Loucy (cell line): ENCODE measurements at regions not wholly inside any gene's neighbourhood (a gene's known extent, or its start where the extent isn't known, plus 50 kb on each side); places are given as distances from the start of the nearest gene placed in this dataset.

ENCODE experiments used
- H2AFZ ChIP-seq: fragments of 200-600 bp; sonication (generic); 2 replicates; pipeline ENCODE4 v1.6.0; 2016; ENCODE audit warnings: antibody characterized with exemption, mild to moderate bottlenecking, low read length, moderate library complexity
- H3F3A ChIP-seq: fragments of 200-600 bp; 2 replicates; pipeline ENCODE4 v1.6.0; 2016; ENCODE audit warnings: antibody characterized with exemption, low read depth, mild to moderate bottlenecking
- H3K27me3 ChIP-seq: fragments of 200-600 bp; sonication (generic); 2 replicates; pipeline ENCODE4 v1.6.1; 2014; ENCODE audit warnings: low read length, mild to moderate bottlenecking; ENCODE audit not compliant: insufficient read depth, poor library complexity, severe bottlenecking
- H3K36me3 ChIP-seq: fragments of 200-600 bp; sonication (generic); 2 replicates; pipeline ENCODE4 v1.6.1; 2016; ENCODE audit warnings: low read length; ENCODE audit not compliant: insufficient read depth
- H3K4me1 ChIP-seq: fragments of 200-600 bp; sonication (generic); 2 replicates; pipeline ENCODE4 v1.5.1; 2014; ENCODE audit warnings: low read length, mild to moderate bottlenecking; ENCODE audit not compliant: insufficient read depth, poor library complexity, severe bottlenecking
- H3K4me2 ChIP-seq: fragments of 200-600 bp; sonication (generic); 2 replicates; pipeline ENCODE4 v1.6.0; 2014; ENCODE audit warnings: antibody characterized with exemption, low read length, low read depth, mild to moderate bottlenecking; ENCODE audit not compliant: poor library complexity, severe bottlenecking
- H3K4me3 ChIP-seq: fragments of 200-600 bp; sonication (generic); 2 replicates; pipeline ENCODE4 v1.5.1; 2014; ENCODE audit warnings: low read length, mild to moderate bottlenecking, mixed read lengths; ENCODE audit not compliant: poor library complexity, severe bottlenecking
- H3K79me2 ChIP-seq: fragments of 200-600 bp; sonication (generic); 2 replicates; pipeline ENCODE4 v1.6.1; 2014; ENCODE audit warnings: low read length; ENCODE audit not compliant: insufficient read depth
- H3K9ac ChIP-seq: fragments of 200-600 bp; sonication (generic); 2 replicates; pipeline ENCODE4 v1.6.0; 2014; ENCODE audit warnings: mild to moderate bottlenecking, low read depth, low read length, moderate library complexity; ENCODE audit not compliant: poor library complexity, severe bottlenecking
- H3K9me2 ChIP-seq: fragments of 200-600 bp; sonication (generic); replicated peaks from 2 replicates; pipeline ENCODE4 v1.6.1; 2016; ENCODE audit warnings: low read depth, low read length, mixed read lengths
- H3K9me3 ChIP-seq: fragments of 200-600 bp; sonication (generic); 2 replicates; pipeline ENCODE4 v1.6.1; 2014; ENCODE audit warnings: mild to moderate bottlenecking, antibody characterized with exemption, low read length, low read depth; ENCODE audit not compliant: insufficient read depth
- H4K20me1 ChIP-seq: fragments of 200-600 bp; sonication (generic); 2 replicates; pipeline ENCODE4 v1.6.0; 2014; ENCODE audit warnings: antibody characterized with exemption, low read length, mild to moderate bottlenecking; ENCODE audit not compliant: insufficient read depth, poor library complexity, severe bottlenecking
- CTCF ChIP-seq: fragments of 200-600 bp; sonication (generic); conservative IDR thresholded peaks from 2 replicates; pipeline ENCODE4 v1.5.1; 2014; ENCODE audit warnings: mild to moderate bottlenecking, antibody characterized with exemption, low read length
- EZH2phosphoT487 ChIP-seq: fragments of 200-600 bp; IDR thresholded peaks from 2 replicates; pipeline ENCODE4 v1.6.1; 2018; ENCODE audit warnings: antibody characterized with exemption, mild to moderate bottlenecking, moderate library complexity, borderline replicate concordance

DNA sequence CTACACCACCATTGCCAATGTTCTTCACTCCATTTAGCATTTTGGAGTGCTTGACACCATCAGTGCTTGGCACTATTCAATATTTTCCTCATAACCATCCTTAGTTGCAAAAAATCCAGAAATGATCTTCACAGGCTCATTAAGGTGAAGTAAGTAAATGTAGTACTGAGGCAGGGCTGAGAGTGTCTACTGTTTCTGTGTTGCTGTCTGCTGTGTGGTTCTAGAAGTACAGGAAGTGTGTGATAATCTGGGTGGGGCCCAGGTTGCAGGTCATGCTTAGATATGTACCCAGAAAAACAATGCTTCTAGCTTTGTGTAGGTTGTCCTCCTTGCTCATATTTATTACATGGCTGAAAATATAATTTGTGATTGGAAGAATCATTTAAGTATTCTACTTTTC lies 411.8 kb upstream of the CCDC179 start:
- peak overlapping the region; percentile 33 for H3K4me2 ChIP-seq

GRCh38 chr11:23278121-23278520 lies 417.8 kb upstream of the CCDC179 start:
- Histone ChIP-seq H3K9me3 (no peaks in the 10 kb centered on the region), H3K79me2 (no peaks in the 10 kb centered on the region), H2AFZ (no peak overlapping the region), H3K4me2 (no peak overlapping the region), H3K36me3 (no peaks in the 10 kb centered on the region), H3K4me3 (no peak overlapping the region), H3F3A (no peaks in the 10 kb centered on the region), H3K9ac (no peak overlapping the region), H3K9me2 (no peaks in the 10 kb centered on the region), H4K20me1 (no peaks in the 10 kb centered on the region), H3K4me1 (no peaks in the 10 kb centered on the region), H3K27me3 (no peaks in the 10 kb centered on the region)
- TF ChIP-seq EZH2phosphoT487 (no peak), CTCF (no peak)

More for the DNA sequence above, 411.8 kb upstream of the CCDC179 start:
- Histone ChIP-seq H3K36me3 (no peaks in the 10 kb centered on the region), H3K9me3 (no peaks in the 10 kb centered on the region), H3F3A (no peaks in the 10 kb centered on the region), H2AFZ (peak overlapping the region; percentile 87), H3K27me3 (no peaks in the 10 kb centered on the region), H3K4me3 (peak overlapping the region; percentile 3), H3K9ac (peak overlapping the region; percentile 2), H4K20me1 (no peaks in the 10 kb centered on the region), H3K4me1 (peaks cover 10% of the 10 kb centered on the region), H3K9me2 (no peaks in the 10 kb centered on the region), H3K79me2 (no peaks in the 10 kb centered on the region)
- no peak for TF ChIP-seq EZH2phosphoT487
- no peak for TF ChIP-seq CTCF

DNA sequence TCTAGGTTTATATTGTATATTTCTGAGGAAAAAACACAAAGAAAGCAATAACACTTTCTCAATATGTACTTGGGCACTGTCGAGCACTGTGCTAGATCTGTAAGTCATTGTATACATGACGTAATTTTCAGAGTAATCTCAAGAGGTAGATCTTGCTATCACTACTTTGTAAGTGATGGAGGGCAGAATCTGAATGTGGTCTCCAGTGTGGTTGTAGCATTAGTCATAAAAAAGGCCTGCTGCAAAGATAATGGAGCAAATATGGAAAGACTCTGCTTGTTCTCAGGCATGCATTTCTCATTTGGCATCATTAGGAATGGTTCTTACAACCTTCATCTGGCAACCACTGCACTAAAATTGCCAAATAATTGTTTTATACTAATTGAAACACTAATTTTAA lies 419.8 kb upstream of the CCDC179 start:
- no peaks in the 10 kb centered on the region for H3K4me1 ChIP-seq
- H2AFZ ChIP-seq = no peak overlapping the region
- no peak overlapping the region for H3K9ac ChIP-seq
- H3K4me2 ChIP-seq = no peak overlapping the region
- H3F3A ChIP-seq = no peaks in the 10 kb centered on the region
- H3K36me3 ChIP-seq = no peaks in the 10 kb centered on the region
- H3K9me2 ChIP-seq = no peaks in the 10 kb centered on the region
- no peak for TF ChIP-seq CTCF
- no peak for TF ChIP-seq EZH2phosphoT487
- no peak overlapping the region for H3K4me3 ChIP-seq
- no peaks in the 10 kb centered on the region for H3K79me2 ChIP-seq
- H4K20me1 ChIP-seq = no peaks in the 10 kb centered on the region
- no peaks in the 10 kb centered on the region for H3K27me3 ChIP-seq
- H3K9me3 ChIP-seq = no peaks in the 10 kb centered on the region
